A673 (cell line): ENCODE measurements at regions not wholly inside any gene's neighbourhood (a gene's known extent, or its start where the extent isn't known, plus 50 kb on each side); places are given as distances from the start of the nearest gene placed in this dataset.

ENCODE experiments used
- BruUV-seq: library from RNA; stranded (reverse); fragments of 400-500 nt; replicated peaks from 2 replicates; lab custom pipeline; 2021; lab: Mats Ljungman, UMichigan
- CTCF ChIA-PET: fragments of 300-600 bp; sonication (Branson Sonifier 250); formaldehyde crosslinking; loops from one replicate; lab custom pipeline; 2022; ENCODE audit warnings: antibody characterized with exemption; lab: Charles Lee
- POLR2A ChIA-PET: fragments of 300-600 bp; sonication (Branson Sonifier 250); formaldehyde crosslinking; loops from one replicate; lab custom pipeline; 2022; ENCODE audit warnings: antibody characterized with exemption; ENCODE audit not compliant: low non-redundant PET; lab: Charles Lee
- DNase-seq: peaks from one replicate; pipeline ENCODE4 v3.0.0-alpha.2; 2015; ENCODE audit warnings: low spot score
- H3K27ac ChIP-seq: fragments of 200-600 bp; sonication (generic); 2 replicates; pipeline ENCODE4 v1.5.1; 2016; ENCODE audit warnings: mixed run types, low read depth, mild to moderate bottlenecking, mixed read lengths, antibody characterized with exemption, low read length; ENCODE audit not compliant: poor library complexity, severe bottlenecking
- H3K27me3 ChIP-seq: fragments of 200-600 bp; sonication (generic); replicated peaks from 2 replicates; pipeline ENCODE4 v1.6.1; 2017; ENCODE audit warnings: mixed run types, low read depth, mild to moderate bottlenecking, mixed read lengths, antibody characterized with exemption, low read length; ENCODE audit not compliant: insufficient read depth, poor library complexity
- H3K36me3 ChIP-seq: fragments of 200-600 bp; sonication (generic); 2 replicates; pipeline ENCODE4 v1.6.1; 2016; ENCODE audit warnings: mixed run types, mild to moderate bottlenecking, mixed read lengths, antibody characterized with exemption, low read length; ENCODE audit not compliant: insufficient read depth, poor library complexity, severe bottlenecking
- H3K4me1 ChIP-seq: fragments of 200-600 bp; sonication (generic); 2 replicates; pipeline ENCODE4 v1.6.1; 2017; ENCODE audit warnings: mixed run types, mild to moderate bottlenecking, mixed read lengths, antibody characterized with exemption, low read length; ENCODE audit not compliant: insufficient read depth, poor library complexity, severe bottlenecking
- H3K4me3 ChIP-seq: fragments of 200-600 bp; sonication (generic); 2 replicates; pipeline ENCODE4 v1.5.1; 2016; ENCODE audit warnings: low read depth, mixed run types, mild to moderate bottlenecking, mixed read lengths, low read length; ENCODE audit not compliant: poor library complexity, severe bottlenecking
- H3K9me3 ChIP-seq: fragments of 200-600 bp; sonication (generic); 2 replicates; pipeline ENCODE4 v1.6.1; 2016; ENCODE audit warnings: mixed run types, low read depth, mild to moderate bottlenecking, mixed read lengths, antibody characterized with exemption, low read length; ENCODE audit not compliant: poor library complexity, severe bottlenecking
- CTCF ChIP-seq: fragments of 300-800, 200-600 bp; sonication (generic); conservative IDR thresholded peaks from 2 replicates; pipeline ENCODE4 v1.5.1; 2017; ENCODE audit warnings: low read depth, mild to moderate bottlenecking, antibody characterized with exemption, low read length, moderate library complexity, mixed read lengths
- EZH2 ChIP-seq: fragments of 200-600 bp; sonication (generic); IDR thresholded peaks from 2 replicates; pipeline ENCODE4 v1.6.1; 2017; ENCODE audit warnings: borderline replicate concordance, low read depth, mild to moderate bottlenecking, mixed read lengths, antibody characterized with exemption, low read length; ENCODE audit not compliant: poor library complexity, severe bottlenecking
- intact Hi-C: fragments of 100-400 bp; cut with micrococcal nuclease; formaldehyde crosslinking; loops from one replicate; pipeline ENCODE4 v1.10.0; 2022; ENCODE audit not compliant: unreplicated experiment

- Histone ChIP-seq H3K27ac (no peak overlapping the region), H3K27me3 (no peaks in the 10 kb centered on the region), H3K4me1 (no peaks in the 10 kb centered on the region), H3K4me3 (no peak overlapping the region), H3K36me3 (no peaks in the 10 kb centered on the region), H3K9me3 (no peaks in the 10 kb centered on the region)
- BruUV-seq, result no TSS peak
- no peak for DNase-seq
- TF ChIP-seq EZH2 (no peak), CTCF (no peak)
- POLR2A ChIA-PET, result no interaction called here
- CTCF ChIA-PET, result no interaction called here
- intact Hi-C loops, result no loop called here
Measured at GRCh38 chr5:67679184-67679841, 482.7 kb upstream of the CD180 start.

- BruUV-seq, result no TSS peak
- no peaks in the 10 kb centered on the region for H3K27me3 ChIP-seq
- ChIA-PET CTCF (no interaction called here), POLR2A (no interaction called here)
- no peaks in the 10 kb centered on the region for H3K9me3 ChIP-seq
- TF ChIP-seq CTCF (no peak), EZH2 (no peak)
- no peaks in the 10 kb centered on the region for H3K36me3 ChIP-seq
- no peak for DNase-seq
- no peak overlapping the region for H3K27ac ChIP-seq
- H3K4me1 ChIP-seq, result no peaks in the 10 kb centered on the region
- no peak overlapping the region for H3K4me3 ChIP-seq
- intact Hi-C loops, result no loop called here
Measured at GRCh38 chr5:67678594-67678993, 482.0 kb upstream of the CD180 start.

GRCh38 chr5:67677422-67677970 lies 480.9 kb upstream of the CD180 start:
- H3K4me1 ChIP-seq, result no peaks in the 10 kb centered on the region
- H3K27ac ChIP-seq, result no peak overlapping the region
- ChIA-PET CTCF (no interaction called here), POLR2A (no interaction called here)
- no TSS peak for BruUV-seq
- no peak for DNase-seq
- no peak overlapping the region for H3K4me3 ChIP-seq
- no peak for TF ChIP-seq CTCF
- TF ChIP-seq EZH2, result no peak
- intact Hi-C loops, result no loop called here
- H3K36me3 ChIP-seq, result no peaks in the 10 kb centered on the region
- H3K27me3 ChIP-seq, result no peaks in the 10 kb centered on the region
- H3K9me3 ChIP-seq, result no peaks in the 10 kb centered on the region
